ENCODE measurements at regions not wholly inside any gene's neighbourhood (a gene's known extent, or its start where the extent isn't known, plus 50 kb on each side); places are given as distances from the start of the nearest gene placed in this dataset.

- Histone ChIP-seq H3K4me3 (ENCODE audit: low read depth in 2 of 2, low read length in 1 of 2) (no peak overlapping the region), H3K4me2 (no peak overlapping the region), H3K79me2 (ENCODE audit: insufficient read depth) (no peaks in the 10 kb centered on the region), H2AFZ (ENCODE audit: low read depth) (no peak overlapping the region), H3F3A (replicated peaks; ENCODE audit: insufficient read depth) (no peaks in the 10 kb centered on the region), H4K20me1 (ENCODE audit: insufficient read depth) (no peaks in the 10 kb centered on the region), H3K27ac (ENCODE audit: low read depth in 2 of 2, low read length in 1 of 2) (no peak overlapping the region), H3K27me3 (ENCODE audit: insufficient read depth) (no peaks in the 10 kb centered on the region), H3K9me3 (no peaks in the 10 kb centered on the region), H3K9ac (no peak overlapping the region), H3K4me1 (ENCODE audit: control insufficient read depth in 1 of 2, insufficient read depth in 2 of 2, low read depth in 1 of 2, low read length in 1 of 2) (no peaks in the 10 kb centered on the region), H3K9me2 (no peaks in the 10 kb centered on the region), H3K36me3 (replicated peaks in 1 of 2; ENCODE audit: control insufficient read depth in 1 of 2, insufficient read depth in 2 of 2, low read length in 1 of 2) (no peaks in the 10 kb centered on the region)
- POLR2A ChIA-PET = no interaction called here
- TF ChIP-seq MEF2A (IDR thresholded peaks at IDR 0.05; ENCODE audit: borderline replicate concordance, low read depth) = no peak
- no peak for TF ChIP-seq RFX5 (IDR thresholded peaks at IDR 0.05; ENCODE audit: low read length)
- TF ChIP-seq, protein P1, sequence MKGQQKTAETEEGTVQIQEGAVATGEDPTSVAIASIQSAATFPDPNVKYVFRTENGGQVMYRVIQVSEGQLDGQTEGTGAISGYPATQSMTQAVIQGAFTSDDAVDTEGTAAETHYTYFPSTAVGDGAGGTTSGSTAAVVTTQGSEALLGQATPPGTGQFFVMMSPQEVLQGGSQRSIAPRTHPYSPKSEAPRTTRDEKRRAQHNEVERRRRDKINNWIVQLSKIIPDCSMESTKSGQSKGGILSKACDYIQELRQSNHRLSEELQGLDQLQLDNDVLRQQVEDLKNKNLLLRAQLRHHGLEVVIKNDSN (IDR thresholded peaks at IDR 0.05; ENCODE audit: borderline replicate concordance, low read depth) = no peak
- no peak for TF ChIP-seq EZH2phosphoT487 (IDR thresholded peaks at IDR 0.05; ENCODE audit: borderline replicate concordance, low read depth)
- TF ChIP-seq, protein P2, sequence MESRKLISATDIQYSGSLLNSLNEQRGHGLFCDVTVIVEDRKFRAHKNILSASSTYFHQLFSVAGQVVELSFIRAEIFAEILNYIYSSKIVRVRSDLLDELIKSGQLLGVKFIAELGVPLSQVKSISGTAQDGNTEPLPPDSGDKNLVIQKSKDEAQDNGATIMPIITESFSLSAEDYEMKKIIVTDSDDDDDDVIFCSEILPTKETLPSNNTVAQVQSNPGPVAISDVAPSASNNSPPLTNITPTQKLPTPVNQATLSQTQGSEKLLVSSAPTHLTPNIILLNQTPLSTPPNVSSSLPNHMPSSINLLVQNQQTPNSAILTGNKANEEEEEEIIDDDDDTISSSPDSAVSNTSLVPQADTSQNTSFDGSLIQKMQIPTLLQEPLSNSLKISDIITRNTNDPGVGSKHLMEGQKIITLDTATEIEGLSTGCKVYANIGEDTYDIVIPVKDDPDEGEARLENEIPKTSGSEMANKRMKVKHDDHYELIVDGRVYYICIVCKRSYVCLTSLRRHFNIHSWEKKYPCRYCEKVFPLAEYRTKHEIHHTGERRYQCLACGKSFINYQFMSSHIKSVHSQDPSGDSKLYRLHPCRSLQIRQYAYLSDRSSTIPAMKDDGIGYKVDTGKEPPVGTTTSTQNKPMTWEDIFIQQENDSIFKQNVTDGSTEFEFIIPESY (IDR thresholded peaks at IDR 0.05; ENCODE audit: borderline replicate concordance, low read depth) = no peak
- no peak for TF ChIP-seq RXRA (IDR thresholded peaks at IDR 0.05; ENCODE audit: borderline replicate concordance, low read depth)
- no peak for TF ChIP-seq CHD2 (IDR thresholded peaks at IDR 0.05; ENCODE audit: low read length, partially characterized antibody)
- TF ChIP-seq POLR2AphosphoS5 (IDR thresholded peaks at IDR 0.05; ENCODE audit: low read depth, low read length) = no peak
- no peak for TF ChIP-seq RCOR1 (IDR thresholded peaks at IDR 0.05; ENCODE audit: low read length)
- TF ChIP-seq, protein P3, sequence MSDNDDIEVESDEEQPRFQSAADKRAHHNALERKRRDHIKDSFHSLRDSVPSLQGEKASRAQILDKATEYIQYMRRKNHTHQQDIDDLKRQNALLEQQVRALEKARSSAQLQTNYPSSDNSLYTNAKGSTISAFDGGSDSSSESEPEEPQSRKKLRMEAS (IDR thresholded peaks at IDR 0.05; ENCODE audit: low read depth) = no peak
- TF ChIP-seq RAD21 (IDR thresholded peaks at IDR 0.05; ENCODE audit: low read length) = no peak
- no peak for TF ChIP-seq SMC3 (IDR thresholded peaks at IDR 0.05; ENCODE audit: low read depth, low read length)
- no peak for TF ChIP-seq PBX3 (IDR thresholded peaks at IDR 0.05)
- TF ChIP-seq GATA2 (CRISPR knock-in tag; IDR thresholded peaks at IDR 0.05) = no peak
- WGBS (ENCODE audit: low lambda C conversion rate) = 69% methylated on average over 3 of the region's 4 CpGs
- no peak for DNase-seq
- CTCF ChIA-PET = interaction anchor here (1.2 kb wide), 1 partner anchor 18 kb away, joined by 4 read pairs; no protein-coding TSS in a partner anchor
Observed at GRCh38 chr5:77871946-77872345, 95.8 kb upstream of the TBCA start.

DNA sequence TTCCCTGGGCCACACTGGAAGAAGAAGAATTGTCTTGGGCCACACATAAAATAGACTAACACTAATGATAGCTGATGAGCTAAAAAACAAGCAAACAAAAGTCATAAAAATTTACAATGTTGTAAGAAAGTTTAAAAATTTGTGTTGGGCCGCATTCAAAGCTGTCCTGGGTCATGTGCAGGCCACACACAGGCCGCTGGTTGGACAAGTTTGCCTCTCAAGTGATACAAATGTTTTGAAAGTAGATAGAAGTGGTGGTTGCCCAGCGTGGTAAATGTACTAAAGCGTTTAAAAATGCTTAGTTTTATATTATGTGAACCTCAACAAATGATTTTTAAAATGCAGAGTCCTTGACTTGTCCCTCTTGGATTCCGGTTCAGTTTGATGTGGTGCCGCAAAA, 94.9 kb upstream of the TBCA start:
- Histone ChIP-seq H3K4me2 (no peak overlapping the region), H3K79me2 (ENCODE audit: insufficient read depth) (no peaks in the 10 kb centered on the region), H2AFZ (ENCODE audit: low read depth) (no peak overlapping the region), H4K20me1 (ENCODE audit: insufficient read depth) (no peaks in the 10 kb centered on the region), H3K27me3 (ENCODE audit: insufficient read depth) (no peaks in the 10 kb centered on the region), H3K9me2 (no peaks in the 10 kb centered on the region), H3K4me3 (ENCODE audit: low read depth in 2 of 2, low read length in 1 of 2) (no peak overlapping the region), H3K27ac (ENCODE audit: low read depth in 2 of 2, low read length in 1 of 2) (no peak overlapping the region), H3K9me3 (no peaks in the 10 kb centered on the region), H3K9ac (no peak overlapping the region), H3K4me1 (ENCODE audit: control insufficient read depth in 1 of 2, insufficient read depth in 2 of 2, low read depth in 1 of 2, low read length in 1 of 2) (no peaks in the 10 kb centered on the region), H3F3A (replicated peaks; ENCODE audit: insufficient read depth) (no peaks in the 10 kb centered on the region), H3K36me3 (replicated peaks in 1 of 2; ENCODE audit: control insufficient read depth in 1 of 2, insufficient read depth in 2 of 2, low read length in 1 of 2) (no peaks in the 10 kb centered on the region)
- TF ChIP-seq, protein P2 (IDR thresholded peaks at IDR 0.05; ENCODE audit: borderline replicate concordance, low read depth) = no peak
- no peak for TF ChIP-seq NRF1 (IDR thresholded peaks at IDR 0.05; ENCODE audit: low read depth, low read length)
- WGBS (ENCODE audit: low lambda C conversion rate) = 86% methylated on average over 6 of the region's 6 CpGs
- ChIA-PET CTCF (interaction anchor here (1.7 kb wide), 1 partner anchor 124 kb away, joined by 3 read pairs; no protein-coding TSS in a partner anchor), POLR2A (no interaction called here)
- no peak for DNase-seq
